GM12878 (cell line): ENCODE measurements at regions not wholly inside any gene's neighbourhood (a gene's known extent, or its start where the extent isn't known, plus 50 kb on each side); places are given as distances from the start of the nearest gene placed in this dataset.

Experiments used
- ATAC-seq: fragments of 200-7000 bp; cut with Tn5 transposase; 3 replicates; pipeline ENCODE4 v1.9.1; 2020; ENCODE audit warnings: mild to moderate bottlenecking, moderate library complexity
- BruUV-seq: library from RNA; stranded (reverse); fragments of 400-500 nt; replicated peaks from 2 replicates; lab custom pipeline; 2021; lab: Mats Ljungman, UMichigan
- CTCF ChIA-PET: fragments of 300-600 bp; sonication (Branson Sonifier 250); formaldehyde crosslinking; extraction: SDS; loops from one replicate; lab custom pipeline; 2021; ENCODE audit warnings: inconsistent platforms; lab: Yijun Ruan, JAX
- POLR2A ChIA-PET: fragments of 350-600 bp; formaldehyde crosslinking; extraction: SDS; loops from one replicate; lab custom pipeline; 2021; ENCODE audit warnings: inconsistent platforms; lab: Charles Lee
- RAD21 ChIA-PET: fragments of 300-600 bp; sonication (Branson Sonifier 250); formaldehyde crosslinking; loops from one replicate; lab custom pipeline; 2023; ENCODE audit warnings: antibody characterized with exemption; ENCODE audit not compliant: unreplicated experiment; lab: Charles Lee
- SMC1A ChIA-PET: fragments of 300-600 bp; sonication (Branson Sonifier 250); formaldehyde crosslinking; loops from one replicate; lab custom pipeline; 2023; ENCODE audit not compliant: unreplicated experiment, uncharacterized antibody; lab: Charles Lee
- DNase-seq: peaks from one replicate; pipeline ENCODE4 v3.0.0-alpha.2; 2011; ENCODE audit warnings: low read depth, low spot score
- FAIRE-seq: peaks from 3 replicates; lab custom pipeline; 2011; peaks lifted over from hg19 to GRCh38; lab: Jason Lieb, UNC
- H2AFZ ChIP-seq: 2 replicates; pipeline ENCODE4 v1.6.0; 2011; ENCODE audit warnings: low read depth, low read length, control low read depth; ENCODE audit not compliant: control insufficient read depth
- H3K27ac ChIP-seq: 2 replicates; pipeline ENCODE4 v1.5.1; 2011; ENCODE audit warnings: control low read depth; ENCODE audit not compliant: control insufficient read depth, insufficient read depth
- H3K27me3 ChIP-seq, 2 experiments: replicated peaks in 1 of 2; 2 replicates each; pipeline versions ENCODE4 v1.6.0 to v1.6.1; 2011; ENCODE audit warnings: low read length in 1 of 2; ENCODE audit not compliant: control insufficient read depth in 2 of 2, insufficient read depth in 2 of 2
- H3K36me3 ChIP-seq, 2 experiments: 2 replicates each; pipeline ENCODE4 v1.5.1; 2011; ENCODE audit warnings: low read length in 1 of 2; ENCODE audit not compliant: control insufficient read depth in 2 of 2, insufficient read depth in 2 of 2
- H3K4me1 ChIP-seq: 2 replicates; pipeline ENCODE4 v1.6.1; 2011; ENCODE audit warnings: mild to moderate bottlenecking, low read length, moderate library complexity, mixed read lengths; ENCODE audit not compliant: control insufficient read depth, insufficient read depth
- H3K4me2 ChIP-seq: 2 replicates; pipeline ENCODE4 v1.6.0; 2011; ENCODE audit warnings: control low read depth; ENCODE audit not compliant: control insufficient read depth, insufficient read depth
- H3K4me3 ChIP-seq: fragments of 200-600 bp; sonication (generic); 2 replicates; pipeline ENCODE4 v1.5.1; 2016
- H3K79me2 ChIP-seq: 2 replicates; pipeline ENCODE4 v1.6.0; 2011; ENCODE audit warnings: low read length; ENCODE audit not compliant: control insufficient read depth, insufficient read depth
- H3K9ac ChIP-seq: 2 replicates; pipeline ENCODE4 v1.8.0; 2011; ENCODE audit warnings: low read length, control low read depth, mixed read lengths; ENCODE audit not compliant: control insufficient read depth, insufficient read depth
- H3K9me3 ChIP-seq: replicated peaks from 3 replicates; pipeline ENCODE4 v1.5.1; 2011; ENCODE audit warnings: mild to moderate bottlenecking, low read length; ENCODE audit not compliant: control insufficient read depth, insufficient read depth
- H4K20me1 ChIP-seq: 2 replicates; pipeline ENCODE4 v1.6.0; 2011; ENCODE audit not compliant: control insufficient read depth, insufficient read depth
- ATF2 ChIP-seq: IDR thresholded peaks from 2 replicates; pipeline ENCODE4 v1.6.1; 2012; ENCODE audit warnings: low read length, inconsistent platforms
- BCL11A ChIP-seq: IDR thresholded peaks from 2 replicates; pipeline ENCODE4 v1.6.1; 2011; ENCODE audit warnings: low read depth, low read length
- CREB1 ChIP-seq: IDR thresholded peaks from 2 replicates; pipeline ENCODE4 v1.6.1; 2012; ENCODE audit warnings: low read depth, mild to moderate bottlenecking, inconsistent platforms
- CREM ChIP-seq: IDR thresholded peaks from 2 replicates; pipeline ENCODE4 v1.6.1; 2014; ENCODE audit warnings: antibody characterized with exemption, low read depth
- E2F8 ChIP-seq: fragments of 450-650 bp; IDR thresholded peaks from 2 replicates; pipeline ENCODE4 v1.6.1; 2018; ENCODE audit warnings: mild to moderate bottlenecking, low read depth, moderate library complexity; ENCODE audit not compliant: partially characterized antibody
- GABPA ChIP-seq: IDR thresholded peaks from 2 replicates; pipeline ENCODE4 v1.6.1; 2014; ENCODE audit warnings: antibody characterized with exemption, low read depth, mild to moderate bottlenecking, inconsistent platforms
- IRF4 ChIP-seq: IDR thresholded peaks from 2 replicates; pipeline ENCODE4 v1.6.1; 2011; ENCODE audit warnings: low read depth, low read length
- KLF5 ChIP-seq: fragments of 450-650 bp; IDR thresholded peaks from 2 replicates; pipeline ENCODE4 v1.6.1; 2014; ENCODE audit warnings: mild to moderate bottlenecking; ENCODE audit not compliant: partially characterized antibody
- MTA2 ChIP-seq: fragments of 450-650 bp; IDR thresholded peaks from 2 replicates; pipeline ENCODE4 v1.6.1; 2016; ENCODE audit warnings: low read depth, mild to moderate bottlenecking, moderate library complexity
- NBN ChIP-seq: fragments of 450-650 bp; IDR thresholded peaks from 2 replicates; pipeline ENCODE4 v1.6.1; 2016
- RUNX3 ChIP-seq: IDR thresholded peaks from 2 replicates; pipeline ENCODE4 v1.6.1; 2012; ENCODE audit warnings: low read length, inconsistent platforms
- SIX5 ChIP-seq: IDR thresholded peaks from 2 replicates; pipeline ENCODE4 v1.6.1; 2011; ENCODE audit warnings: mild to moderate bottlenecking, low read depth, low read length, moderate library complexity; ENCODE audit not compliant: severe bottlenecking
- TBL1XR1 ChIP-seq: IDR thresholded peaks from 2 replicates; pipeline ENCODE4 v1.6.1; 2012; ENCODE audit warnings: low read depth, low read length, improper control_type of control experiment
- ZBTB33 ChIP-seq: fragments of 450-650 bp; IDR thresholded peaks from 2 replicates; pipeline ENCODE4 v1.6.1; 2017; ENCODE audit warnings: mild to moderate bottlenecking
- ZNF24 ChIP-seq: fragments of 450-650 bp; IDR thresholded peaks from 2 replicates; pipeline ENCODE4 v1.6.1; 2017; ENCODE audit warnings: antibody characterized with exemption, mild to moderate bottlenecking
- ZNF687 ChIP-seq: fragments of 450-650 bp; IDR thresholded peaks from 2 replicates; pipeline ENCODE4 v1.6.1; 2017; ENCODE audit warnings: mild to moderate bottlenecking, moderate library complexity
- WGBS: methylation state at CpG from one replicate; pipeline ENCODE4 v1.1.6; 2016; ENCODE audit warnings: low lambda C conversion rate; ENCODE audit not compliant: insufficient replicate concordance, insufficient coverage; ENCODE audit errors: missing lambda C conversion rate; 5-methylcytosine and 5-hydroxymethylcytosine counted together
- in situ Hi-C: fragments of 300-500 bp; cut with MboI; formaldehyde crosslinking; loops from 9 replicates; pipeline ENCODE4 v1.14.3; 2018; ENCODE audit warnings: mixed read lengths
- intact Hi-C: fragments of 100-400 bp; cut with micrococcal nuclease; formaldehyde crosslinking; loops from one replicate; pipeline ENCODE4 v1.14.2; 2022; ENCODE audit not compliant: unreplicated experiment

- no peak for TF ChIP-seq ZBTB33
- no peak for TF ChIP-seq CREB1
- no peak for TF ChIP-seq ZNF687
These were observed 209.3 kb upstream of the POGK start (continued) for GRCh38 chr1:166629946-166630345.

GRCh38 chr1:166630369-166630768 lies 208.9 kb upstream of the POGK start:
- in situ Hi-C loops (no loop called here), intact Hi-C loops (no loop called here)
- Histone ChIP-seq H3K4me3 (no peak overlapping the region), H3K9ac (no peak overlapping the region), H3K27ac (no peak overlapping the region), H3K9me3 (no peaks in the 10 kb centered on the region), H3K4me2 (no peak overlapping the region), H2AFZ (no peak overlapping the region), H3K36me3 (no peaks in the 10 kb centered on the region), H4K20me1 (no peaks in the 10 kb centered on the region), H3K79me2 (no peaks in the 10 kb centered on the region), H3K4me1 (no peaks in the 10 kb centered on the region), H3K27me3 (no peaks in the 10 kb centered on the region)
- ChIA-PET CTCF (no interaction called here), SMC1A (no interaction called here), POLR2A (no interaction called here), RAD21 (no interaction called here)
- BruUV-seq = no TSS peak
- DNase-seq (no peak), ATAC-seq (no peak), FAIRE-seq (no peak)
- 0% methylated on average over 2 of the region's 2 CpGs for WGBS
- no peak for TF ChIP-seq MTA2
- no peak for TF ChIP-seq RUNX3
- no peak for TF ChIP-seq NBN
- no peak for TF ChIP-seq CREM
- no peak for TF ChIP-seq KLF5
- TF ChIP-seq GABPA = no peak
- TF ChIP-seq BCL11A = no peak
- TF ChIP-seq IRF4 = no peak
- no peak for TF ChIP-seq E2F8
- TF ChIP-seq ZNF24 = no peak
- TF ChIP-seq SIX5 = no peak
- no peak for TF ChIP-seq TBL1XR1
- no peak for TF ChIP-seq ATF2
